ENCODE measurements at regions not wholly inside any gene's neighbourhood (a gene's known extent, or its start where the extent isn't known, plus 50 kb on each side); places are given as distances from the start of the nearest gene placed in this dataset.

DNA sequence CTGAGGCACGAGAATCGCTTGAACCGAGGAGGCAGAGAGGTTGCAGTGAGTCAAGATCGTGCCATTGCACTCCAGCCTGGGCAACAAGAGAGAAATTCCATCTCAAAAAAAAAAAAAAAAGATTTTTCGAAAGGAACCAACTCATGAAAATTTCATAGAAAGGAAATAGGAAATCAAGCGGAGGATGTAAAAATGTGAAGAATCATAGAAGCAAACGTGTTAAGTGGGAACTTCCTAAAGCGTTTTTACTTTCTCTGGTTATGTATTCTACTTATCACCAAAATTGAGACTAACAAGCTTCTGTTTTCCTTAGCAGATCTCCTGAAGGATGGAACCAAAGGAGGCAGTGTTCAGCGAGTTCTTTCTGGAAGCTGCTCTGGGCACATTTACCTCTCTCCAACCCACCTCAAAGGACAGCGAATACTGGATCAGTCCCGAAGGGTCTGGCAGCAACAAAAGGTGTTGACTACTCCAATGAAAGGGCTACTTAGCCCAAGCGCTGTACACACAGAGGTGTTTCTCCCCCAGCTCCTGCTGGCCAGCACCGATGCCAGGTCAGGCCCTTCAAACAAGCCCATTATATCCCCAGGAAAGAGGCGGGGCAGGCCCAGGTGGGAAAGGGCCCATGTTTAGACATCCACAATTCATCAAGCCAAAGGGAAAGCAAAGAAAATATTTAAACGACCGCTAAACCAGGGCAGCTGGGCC is 327.5 kb upstream of the JARID2 start:
- peaks cover 8 to 18% of the 10 kb centered on the region in 2 donors for H3K4me1 ChIP-seq (ENCODE audit: control insufficient read depth in 1 of 2, insufficient read depth in 2 of 2, low read length in 2 of 2)
- H3K9ac ChIP-seq (ENCODE audit: low read depth in 1 of 2, low read length in 2 of 2), result no peak overlapping the region
- H3K36me3 ChIP-seq (ENCODE audit: control insufficient read depth in 1 of 2, insufficient read depth in 2 of 2, low read length in 2 of 2), result no peaks in the 10 kb centered on the region
- H3K27ac ChIP-seq (ENCODE audit: low read depth, low read length), result no peak overlapping the region
- no peaks in the 10 kb centered on the region for H3K27me3 ChIP-seq (ENCODE audit: control insufficient read depth in 1 of 2, insufficient read depth in 2 of 2, low read length in 2 of 2)
- no peaks in the 10 kb centered on the region for H3K9me3 ChIP-seq (ENCODE audit: control insufficient read depth in 1 of 2, low read length in 2 of 2)
- H3K4me3 ChIP-seq (ENCODE audit: low read depth in 1 of 2, low read length in 2 of 2), result no peak overlapping the region

DNA sequence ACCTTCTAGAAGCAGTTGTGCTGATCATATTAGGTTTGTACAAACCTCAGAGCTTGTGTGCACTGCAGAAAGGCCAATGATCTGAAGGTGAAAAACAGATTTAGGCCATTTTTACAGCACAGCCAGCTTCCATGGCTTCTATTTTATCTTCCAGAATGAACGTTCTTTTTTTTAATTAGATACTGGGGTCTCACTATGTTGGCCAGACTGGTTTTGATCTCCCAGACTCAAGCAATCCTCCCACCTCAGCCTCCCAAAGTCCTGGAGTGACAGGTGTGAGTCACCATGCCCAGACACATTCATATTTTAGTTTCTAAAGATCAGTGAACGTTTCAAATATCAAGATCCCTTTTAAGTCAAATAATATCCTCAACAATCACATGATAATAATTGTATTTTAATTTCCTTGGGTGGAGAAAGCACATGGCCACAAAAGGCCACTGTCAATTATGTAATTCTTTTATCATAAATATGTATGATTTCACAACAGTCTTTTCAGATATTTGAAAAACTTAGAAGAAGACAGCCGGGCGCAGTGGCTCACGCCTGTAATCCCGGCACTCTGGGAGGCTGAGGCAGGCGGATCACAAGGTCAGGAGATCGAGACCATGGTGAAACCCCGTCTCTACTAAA is 326.7 kb upstream of the JARID2 start:
- Histone ChIP-seq H3K27ac (ENCODE audit: low read depth, low read length) (no peak overlapping the region), H3K36me3 (ENCODE audit: control insufficient read depth in 1 of 2, insufficient read depth in 2 of 2, low read length in 2 of 2) (no peaks in the 10 kb centered on the region), H3K4me3 (ENCODE audit: low read depth in 1 of 2, low read length in 2 of 2) (no peak overlapping the region), H3K9ac (ENCODE audit: low read depth in 1 of 2, low read length in 2 of 2) (no peak overlapping the region), H3K9me3 (ENCODE audit: control insufficient read depth in 1 of 2, low read length in 2 of 2) (no peaks in the 10 kb centered on the region), H3K27me3 (ENCODE audit: control insufficient read depth in 1 of 2, insufficient read depth in 2 of 2, low read length in 2 of 2) (no peaks in the 10 kb centered on the region), H3K4me1 (ENCODE audit: control insufficient read depth in 1 of 2, insufficient read depth in 2 of 2, low read length in 2 of 2) (peaks cover 8 to 18% of the 10 kb centered on the region in 2 donors)

GRCh38 chr6:14920276-14920675 is 325.6 kb upstream of the JARID2 start:
- Histone ChIP-seq H3K27ac (ENCODE audit: low read depth, low read length) (no peak overlapping the region), H3K36me3 (ENCODE audit: control insufficient read depth in 1 of 2, insufficient read depth in 2 of 2, low read length in 2 of 2) (no peaks in the 10 kb centered on the region), H3K9me3 (ENCODE audit: control insufficient read depth in 1 of 2, low read length in 2 of 2) (no peaks in the 10 kb centered on the region), H3K9ac (ENCODE audit: low read depth in 1 of 2, low read length in 2 of 2) (no peak overlapping the region), H3K27me3 (ENCODE audit: control insufficient read depth in 1 of 2, insufficient read depth in 2 of 2, low read length in 2 of 2) (no peaks in the 10 kb centered on the region), H3K4me1 (ENCODE audit: control insufficient read depth in 1 of 2, insufficient read depth in 2 of 2, low read length in 2 of 2) (peaks cover 8 to 18% of the 10 kb centered on the region in 2 donors), H3K4me3 (ENCODE audit: low read depth in 1 of 2, low read length in 2 of 2) (no peak overlapping the region)

- Histone ChIP-seq H3K9me3 (ENCODE audit: control insufficient read depth in 1 of 2, low read length in 2 of 2) (no peaks in the 10 kb centered on the region), H3K4me3 (ENCODE audit: low read depth in 1 of 2, low read length in 2 of 2) (peak overlapping the region in 1 of 2 donors; percentile 13), H3K27ac (ENCODE audit: low read depth, low read length) (peak overlapping the region; percentile 48), H3K36me3 (ENCODE audit: control insufficient read depth in 1 of 2, insufficient read depth in 2 of 2, low read length in 2 of 2) (no peaks in the 10 kb centered on the region), H3K4me1 (ENCODE audit: control insufficient read depth in 1 of 2, insufficient read depth in 2 of 2, low read length in 2 of 2) (peaks cover 16 to 25% of the 10 kb centered on the region in 2 donors), H3K27me3 (ENCODE audit: control insufficient read depth in 1 of 2, insufficient read depth in 2 of 2, low read length in 2 of 2) (no peaks in the 10 kb centered on the region), H3K9ac (ENCODE audit: low read depth in 1 of 2, low read length in 2 of 2) (no peak overlapping the region)
These were observed 324.7 kb upstream of the JARID2 start for GRCh38 chr6:14921170-14921569.

DNA sequence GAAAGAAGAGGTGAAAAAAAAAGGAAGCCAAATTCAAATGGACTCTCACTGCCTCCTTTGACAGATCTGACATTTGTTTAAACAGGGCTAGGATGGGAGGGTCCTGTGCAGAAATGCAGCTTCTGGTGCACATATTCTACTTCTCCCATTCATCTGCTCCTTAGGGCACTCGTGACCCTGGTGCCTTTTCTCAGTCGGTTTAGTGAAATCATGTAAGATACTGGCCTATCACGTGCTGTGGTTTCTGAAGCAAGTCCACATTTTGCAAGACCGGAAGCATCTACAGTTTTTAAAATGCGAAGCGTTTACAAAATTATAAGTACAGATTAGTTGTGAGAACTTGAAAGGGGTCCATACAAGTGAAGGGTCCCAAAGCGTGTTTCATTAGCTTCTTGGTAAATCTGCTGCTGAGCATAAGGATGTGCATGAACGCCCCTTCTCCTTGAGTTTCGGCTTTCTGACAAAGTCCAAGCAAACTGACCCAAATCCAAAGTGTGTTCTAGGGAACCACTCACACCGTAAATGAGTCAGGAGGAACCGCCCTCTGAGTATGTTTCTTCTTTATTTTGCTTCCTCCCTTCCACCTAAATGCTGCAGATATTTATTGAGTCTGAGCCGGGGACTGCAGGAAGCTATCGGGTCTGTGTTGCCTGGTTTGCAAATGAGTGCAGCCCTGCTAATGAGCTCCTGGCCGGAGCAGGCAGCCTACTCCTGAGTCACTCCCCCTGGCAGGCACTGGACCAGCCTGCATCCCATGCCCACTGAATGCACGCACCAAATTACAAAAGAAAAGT is 323.8 kb upstream of the JARID2 start:
- Histone ChIP-seq H3K36me3 (ENCODE audit: control insufficient read depth in 1 of 2, insufficient read depth in 2 of 2, low read length in 2 of 2) (no peaks in the 10 kb centered on the region), H3K4me3 (ENCODE audit: low read depth in 1 of 2, low read length in 2 of 2) (no peak overlapping the region), H3K9ac (ENCODE audit: low read depth in 1 of 2, low read length in 2 of 2) (no peak overlapping the region), H3K27ac (ENCODE audit: low read depth, low read length) (peak overlapping the region; percentile 11), H3K4me1 (ENCODE audit: control insufficient read depth in 1 of 2, insufficient read depth in 2 of 2, low read length in 2 of 2) (peaks cover 16 to 25% of the 10 kb centered on the region in 2 donors), H3K27me3 (ENCODE audit: control insufficient read depth in 1 of 2, insufficient read depth in 2 of 2, low read length in 2 of 2) (no peaks in the 10 kb centered on the region), H3K9me3 (ENCODE audit: control insufficient read depth in 1 of 2, low read length in 2 of 2) (no peaks in the 10 kb centered on the region)

- Histone ChIP-seq H3K4me1 (ENCODE audit: control insufficient read depth in 1 of 2, insufficient read depth in 2 of 2, low read length in 2 of 2) (peaks cover 16 to 25% of the 10 kb centered on the region in 2 donors), H3K27me3 (ENCODE audit: control insufficient read depth in 1 of 2, insufficient read depth in 2 of 2, low read length in 2 of 2) (no peaks in the 10 kb centered on the region), H3K27ac (ENCODE audit: low read depth, low read length) (no peak overlapping the region), H3K36me3 (ENCODE audit: control insufficient read depth in 1 of 2, insufficient read depth in 2 of 2, low read length in 2 of 2) (no peaks in the 10 kb centered on the region), H3K9ac (ENCODE audit: low read depth in 1 of 2, low read length in 2 of 2) (no peak overlapping the region), H3K9me3 (ENCODE audit: control insufficient read depth in 1 of 2, low read length in 2 of 2) (no peaks in the 10 kb centered on the region), H3K4me3 (ENCODE audit: low read depth in 1 of 2, low read length in 2 of 2) (no peak overlapping the region)
These were observed 323.0 kb upstream of the JARID2 start for GRCh38 chr6:14922706-14923460.

DNA sequence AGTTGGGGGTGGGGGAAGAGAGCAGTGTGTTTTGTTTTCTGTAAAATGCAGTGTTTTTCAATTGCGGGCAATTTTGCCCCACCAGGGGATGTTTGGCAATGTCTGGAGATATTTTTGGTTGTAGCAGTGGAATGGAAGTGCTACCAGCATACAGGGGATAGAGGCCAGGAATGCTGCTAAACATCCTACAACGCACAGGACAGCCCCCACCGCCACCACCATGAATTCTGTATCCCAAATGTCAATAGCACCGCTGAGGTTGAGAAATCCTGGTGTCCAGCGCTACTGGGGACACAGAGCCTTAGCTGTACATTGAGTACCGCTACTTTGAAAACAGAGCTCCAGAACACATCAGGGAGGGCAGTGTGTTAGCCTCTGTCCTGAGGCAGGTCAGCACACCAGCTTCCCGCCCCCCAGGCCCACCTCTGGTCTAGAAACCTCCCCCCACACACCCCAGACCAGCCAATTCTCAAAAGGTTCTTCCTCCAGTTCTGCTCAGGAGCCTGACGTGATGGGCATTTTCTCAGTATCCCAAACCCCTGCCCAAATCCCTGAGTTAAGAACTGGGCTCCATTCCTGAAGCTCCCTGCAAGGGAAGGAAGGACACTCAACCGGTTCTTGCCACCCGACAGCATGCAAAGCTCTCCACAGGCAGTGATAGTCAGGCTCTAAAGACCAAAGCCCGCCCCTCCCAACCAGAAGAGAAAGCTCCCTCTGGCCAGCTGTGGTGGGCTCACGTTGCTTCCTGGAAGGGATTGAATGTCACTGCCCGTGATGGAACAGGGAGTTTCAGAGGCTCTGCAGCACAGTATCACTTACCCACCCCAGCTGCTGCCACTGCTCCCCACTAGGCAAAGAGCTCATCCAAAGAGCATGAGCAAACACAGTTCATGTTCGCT is 321.5 kb upstream of the JARID2 start:
- Histone ChIP-seq H3K4me3 (ENCODE audit: low read depth in 1 of 2, low read length in 2 of 2) (no peak overlapping the region), H3K4me1 (ENCODE audit: control insufficient read depth in 1 of 2, insufficient read depth in 2 of 2, low read length in 2 of 2) (peaks cover 20 to 28% of the 10 kb centered on the region in 2 donors), H3K27me3 (ENCODE audit: control insufficient read depth in 1 of 2, insufficient read depth in 2 of 2, low read length in 2 of 2) (no peaks in the 10 kb centered on the region), H3K27ac (ENCODE audit: low read depth, low read length) (no peak overlapping the region), H3K9ac (ENCODE audit: low read depth in 1 of 2, low read length in 2 of 2) (no peak overlapping the region), H3K36me3 (ENCODE audit: control insufficient read depth in 1 of 2, insufficient read depth in 2 of 2, low read length in 2 of 2) (no peaks in the 10 kb centered on the region), H3K9me3 (ENCODE audit: control insufficient read depth in 1 of 2, low read length in 2 of 2) (no peaks in the 10 kb centered on the region)

DNA sequence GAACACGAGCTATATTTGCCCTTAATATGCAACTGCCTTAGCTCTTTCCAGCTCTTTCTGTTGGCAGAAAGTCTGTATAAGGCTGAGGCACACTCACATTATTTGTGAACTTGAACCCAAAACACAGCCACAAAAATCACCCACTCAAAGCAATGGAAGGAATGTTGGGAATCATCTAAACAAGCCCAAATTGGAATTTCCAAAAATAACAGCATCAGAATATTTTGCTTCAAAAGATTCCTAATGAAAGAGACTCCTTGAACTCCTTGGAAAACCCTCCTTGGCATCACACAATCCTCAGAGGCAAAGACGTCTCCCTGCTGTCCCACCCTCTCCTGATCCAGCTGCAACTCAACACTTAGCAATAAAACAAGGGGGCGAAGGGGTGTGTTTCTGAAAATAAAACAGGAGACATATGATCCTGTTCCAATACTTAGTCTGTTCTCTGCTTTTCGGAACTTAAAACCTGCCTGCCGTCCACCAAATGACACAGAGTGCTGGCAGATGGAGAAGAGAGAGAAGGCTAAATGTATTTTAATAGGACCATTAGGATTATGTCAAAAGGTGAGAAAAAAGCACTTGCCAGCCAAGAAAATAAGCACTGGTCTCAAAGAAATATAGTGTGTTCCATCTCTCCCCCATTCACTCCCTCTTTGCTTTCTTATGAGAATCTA is 320.7 kb upstream of the JARID2 start:
- no peak overlapping the region for H3K9ac ChIP-seq (ENCODE audit: low read depth in 1 of 2, low read length in 2 of 2)
- H3K4me3 ChIP-seq (ENCODE audit: low read depth in 1 of 2, low read length in 2 of 2), result no peak overlapping the region
- H3K4me1 ChIP-seq (ENCODE audit: control insufficient read depth in 1 of 2, insufficient read depth in 2 of 2, low read length in 2 of 2), result peaks cover 28 to 34% of the 10 kb centered on the region in 2 donors

GRCh38 chr6:14925699-14926026 is 320.2 kb upstream of the JARID2 start:
- H3K4me1 ChIP-seq (ENCODE audit: control insufficient read depth in 1 of 2, insufficient read depth in 2 of 2, low read length in 2 of 2), result peaks cover 28 to 38% of the 10 kb centered on the region in 2 donors
- no peaks in the 10 kb centered on the region for H3K9me3 ChIP-seq (ENCODE audit: control insufficient read depth in 1 of 2, low read length in 2 of 2)
- H3K27ac ChIP-seq (ENCODE audit: low read depth, low read length), result no peak overlapping the region
- H3K9ac ChIP-seq (ENCODE audit: low read depth in 1 of 2, low read length in 2 of 2), result no peak overlapping the region
- H3K4me3 ChIP-seq (ENCODE audit: low read depth in 1 of 2, low read length in 2 of 2), result no peak overlapping the region
- H3K27me3 ChIP-seq (ENCODE audit: control insufficient read depth in 1 of 2, insufficient read depth in 2 of 2, low read length in 2 of 2), result no peaks in the 10 kb centered on the region
- H3K36me3 ChIP-seq (ENCODE audit: control insufficient read depth in 1 of 2, insufficient read depth in 2 of 2, low read length in 2 of 2), result no peaks in the 10 kb centered on the region

More for the DNA sequence above, 320.7 kb upstream of the JARID2 start:
- no peak overlapping the region for H3K27ac ChIP-seq (ENCODE audit: low read depth, low read length)
- H3K36me3 ChIP-seq (ENCODE audit: control insufficient read depth in 1 of 2, insufficient read depth in 2 of 2, low read length in 2 of 2), result no peaks in the 10 kb centered on the region
- H3K9me3 ChIP-seq (ENCODE audit: control insufficient read depth in 1 of 2, low read length in 2 of 2), result no peaks in the 10 kb centered on the region
- H3K27me3 ChIP-seq (ENCODE audit: control insufficient read depth in 1 of 2, insufficient read depth in 2 of 2, low read length in 2 of 2), result no peaks in the 10 kb centered on the region
